Stomach (tissue), 4 donors: ENCODE measurements at regions not wholly inside any gene's neighbourhood (a gene's known extent, or its start where the extent isn't known, plus 50 kb on each side); places are given as distances from the start of the nearest gene placed in this dataset.

ENCODE experiments used
- POLR2A ChIP-seq, 4 donors: fragments of 450-650 bp; IDR thresholded peaks; one replicate each; pipeline ENCODE4 v1.6.1; 2016; ENCODE audit warnings: antibody characterized with exemption in 4 of 4, control low read depth in 2 of 4, mild to moderate bottlenecking in 1 of 4, moderate library complexity in 1 of 4
- TF ChIP-seq, protein P1 (sequence below), 7 experiments: fragments of 450-650 bp in 4 of 7; fragments of 200-600 bp in 3 of 7; sonication (generic) in 3 of 7; IDR thresholded peaks; one replicate each; pipeline ENCODE4 v1.5.1; 2016 to 2019; ENCODE audit warnings: antibody characterized with exemption in 7 of 7, control low read depth in 2 of 7, mild to moderate bottlenecking in 1 of 7

DNA sequence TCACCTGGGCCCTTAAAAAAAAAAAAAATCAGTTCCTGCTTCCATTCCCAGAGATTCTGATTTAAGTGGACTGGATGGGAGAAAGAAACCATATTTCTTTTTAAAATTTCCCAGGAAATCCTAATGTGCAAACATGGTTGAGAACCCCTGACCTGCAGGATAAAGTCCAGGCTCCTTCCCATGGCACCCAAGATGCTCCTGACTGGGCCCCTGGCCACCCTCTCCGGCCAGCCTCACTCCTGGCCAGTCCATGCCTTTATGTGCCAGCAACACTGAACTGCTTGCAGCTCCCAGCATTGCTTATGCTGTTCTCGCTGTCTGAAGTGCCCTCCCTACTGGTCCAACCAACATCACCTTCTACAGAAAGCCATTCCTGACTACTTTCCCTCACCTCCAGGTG is 93.9 kb downstream of the TEX35 start:
- no peak for TF ChIP-seq POLR2A (IDR thresholded peaks at IDR 0.05)
- TF ChIP-seq, protein P1, sequence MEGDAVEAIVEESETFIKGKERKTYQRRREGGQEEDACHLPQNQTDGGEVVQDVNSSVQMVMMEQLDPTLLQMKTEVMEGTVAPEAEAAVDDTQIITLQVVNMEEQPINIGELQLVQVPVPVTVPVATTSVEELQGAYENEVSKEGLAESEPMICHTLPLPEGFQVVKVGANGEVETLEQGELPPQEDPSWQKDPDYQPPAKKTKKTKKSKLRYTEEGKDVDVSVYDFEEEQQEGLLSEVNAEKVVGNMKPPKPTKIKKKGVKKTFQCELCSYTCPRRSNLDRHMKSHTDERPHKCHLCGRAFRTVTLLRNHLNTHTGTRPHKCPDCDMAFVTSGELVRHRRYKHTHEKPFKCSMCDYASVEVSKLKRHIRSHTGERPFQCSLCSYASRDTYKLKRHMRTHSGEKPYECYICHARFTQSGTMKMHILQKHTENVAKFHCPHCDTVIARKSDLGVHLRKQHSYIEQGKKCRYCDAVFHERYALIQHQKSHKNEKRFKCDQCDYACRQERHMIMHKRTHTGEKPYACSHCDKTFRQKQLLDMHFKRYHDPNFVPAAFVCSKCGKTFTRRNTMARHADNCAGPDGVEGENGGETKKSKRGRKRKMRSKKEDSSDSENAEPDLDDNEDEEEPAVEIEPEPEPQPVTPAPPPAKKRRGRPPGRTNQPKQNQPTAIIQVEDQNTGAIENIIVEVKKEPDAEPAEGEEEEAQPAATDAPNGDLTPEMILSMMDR (IDR thresholded peaks at IDR 0.05), result no peak
